ENCODE measurements at regions not wholly inside any gene's neighbourhood (a gene's known extent, or its start where the extent isn't known, plus 50 kb on each side); places are given as distances from the start of the nearest gene placed in this dataset.

DNA sequence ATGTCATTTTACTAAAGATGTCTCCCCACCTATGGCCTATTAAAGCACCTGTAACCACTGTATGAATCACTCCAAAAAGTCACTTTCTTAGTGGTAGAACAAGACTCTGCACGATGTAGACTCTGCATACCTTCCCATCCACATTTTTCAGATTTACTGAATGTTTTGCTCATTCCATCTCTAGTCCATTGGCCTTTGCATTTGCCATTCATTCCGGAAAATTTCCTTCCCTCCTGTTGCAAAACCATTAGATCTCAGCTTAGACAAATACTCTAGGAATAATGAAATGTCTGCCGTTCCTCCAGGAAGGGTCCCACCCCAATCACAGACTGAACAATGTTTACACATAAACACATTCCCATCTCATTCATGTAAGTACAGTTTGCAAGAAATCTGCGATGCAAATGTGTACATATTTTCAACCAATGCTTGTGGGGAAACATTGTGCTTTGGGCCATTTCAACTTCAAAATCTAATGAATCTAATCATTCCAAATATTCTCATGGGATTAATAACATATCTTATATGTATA lies 146.3 kb upstream of the XYLT1 start:
- H3K36me3 ChIP-seq (ENCODE audit: control insufficient read depth in 4 of 4, insufficient read depth in 4 of 4, low read length in 3 of 4) = no peaks in the 10 kb centered on the region
- POLR2A ChIA-PET = no interaction called here
- WGBS (ENCODE audit: insufficient coverage) = 100% methylated on average over 2 of the region's 4 CpGs
- H3K9me3 ChIP-seq (ENCODE audit: control extremely low read depth in 1 of 5, control insufficient read depth in 4 of 5, insufficient read depth in 2 of 5, low read depth in 1 of 5, low read length in 4 of 5) = no peaks in the 10 kb centered on the region
- CTCF ChIA-PET = no interaction called here
- peaks cover 0 to 5% (median 0%) of the 10 kb centered on the region in 5 experiments for H3K27me3 ChIP-seq (replicated peaks in 2 of 5; ENCODE audit: control insufficient read depth in 4 of 5, insufficient read depth in 5 of 5, low read length in 4 of 5)
- DNase-seq = no peak
- H3K27ac ChIP-seq (ENCODE audit: insufficient read depth in 1 of 2, low read depth in 1 of 2, low read length in 2 of 2, poor library complexity in 1 of 2, severe bottlenecking in 2 of 2) = no peak overlapping the region
- H3K4me3 ChIP-seq (ENCODE audit: control insufficient read depth in 1 of 7, extremely low read depth in 1 of 7, insufficient read depth in 4 of 7, low read depth in 2 of 7, low read length in 6 of 7) = no peak overlapping the region
- H3K4me1 ChIP-seq (ENCODE audit: control extremely low read depth in 1 of 4, control insufficient read depth in 4 of 4, insufficient read depth in 4 of 4, low read length in 3 of 4) = no peaks in the 10 kb centered on the region

DNA sequence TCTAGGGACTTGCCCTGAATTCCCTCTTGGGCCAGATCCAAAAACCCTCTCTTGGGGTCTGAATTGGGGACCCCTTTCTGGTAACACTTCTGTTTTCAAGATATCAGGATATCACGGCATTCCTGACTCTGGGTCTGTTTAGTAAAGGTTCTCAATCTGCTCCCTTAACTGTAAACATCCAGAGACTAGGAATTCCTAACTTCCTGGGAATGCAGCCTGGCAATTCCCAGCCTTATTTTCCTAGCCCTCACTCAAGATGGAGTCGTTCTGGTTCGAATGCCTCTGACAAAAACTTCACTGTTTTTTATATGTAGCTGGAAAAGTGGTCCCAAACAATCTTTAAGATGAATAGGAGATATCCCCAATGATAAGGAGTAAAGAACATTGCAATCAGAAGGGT lies 141.6 kb upstream of the XYLT1 start:
- ChIA-PET CTCF (no interaction called here), POLR2A (no interaction called here)
- no CpG with 5 or more reads among the region's 3 CpGs for WGBS (ENCODE audit: insufficient coverage)
- H3K4me1 ChIP-seq (ENCODE audit: control extremely low read depth in 1 of 4, control insufficient read depth in 4 of 4, insufficient read depth in 4 of 4, low read length in 3 of 4) = peaks cover 0 to 5% (median 2%) of the 10 kb centered on the region in 4 experiments
- H3K27ac ChIP-seq (ENCODE audit: insufficient read depth in 1 of 2, low read depth in 1 of 2, low read length in 2 of 2, poor library complexity in 1 of 2, severe bottlenecking in 2 of 2) = no peak overlapping the region
- no peak for DNase-seq
- H3K36me3 ChIP-seq (ENCODE audit: control insufficient read depth in 4 of 4, insufficient read depth in 4 of 4, low read length in 3 of 4) = no peaks in the 10 kb centered on the region
- no peaks in the 10 kb centered on the region for H3K27me3 ChIP-seq (replicated peaks in 2 of 5; ENCODE audit: control insufficient read depth in 4 of 5, insufficient read depth in 5 of 5, low read length in 4 of 5)
- H3K4me3 ChIP-seq (ENCODE audit: control insufficient read depth in 1 of 7, extremely low read depth in 1 of 7, insufficient read depth in 4 of 7, low read depth in 2 of 7, low read length in 6 of 7) = no peak overlapping the region
- H3K9me3 ChIP-seq (ENCODE audit: control extremely low read depth in 1 of 5, control insufficient read depth in 4 of 5, insufficient read depth in 2 of 5, low read depth in 1 of 5, low read length in 4 of 5) = no peaks in the 10 kb centered on the region

DNA sequence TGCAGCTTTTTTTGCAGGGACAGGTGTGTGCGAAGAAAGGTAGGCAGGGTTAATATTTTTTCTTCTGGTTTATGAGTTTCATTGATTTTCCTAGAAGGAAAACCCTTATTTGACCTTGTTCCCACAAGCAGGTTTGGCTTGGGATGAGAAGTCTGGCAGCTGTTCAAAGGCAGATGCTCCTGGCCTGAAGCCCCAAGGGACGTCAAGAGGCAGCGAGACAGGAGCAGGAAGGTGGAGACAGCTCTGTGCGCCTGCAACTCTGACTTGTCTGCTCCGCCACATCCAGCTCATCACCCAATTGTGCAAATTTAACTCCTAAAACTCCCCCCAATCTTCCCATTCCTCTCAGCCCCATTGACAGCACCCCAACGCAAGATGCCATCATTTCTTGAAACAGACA lies 136.8 kb upstream of the XYLT1 start:
- Histone ChIP-seq H3K27ac (ENCODE audit: insufficient read depth in 1 of 2, low read depth in 1 of 2, low read length in 2 of 2, poor library complexity in 1 of 2, severe bottlenecking in 2 of 2) (no peak overlapping the region), H3K4me3 (ENCODE audit: control insufficient read depth in 1 of 7, extremely low read depth in 1 of 7, insufficient read depth in 4 of 7, low read depth in 2 of 7, low read length in 6 of 7) (no peak overlapping the region), H3K4me1 (ENCODE audit: control extremely low read depth in 1 of 4, control insufficient read depth in 4 of 4, insufficient read depth in 4 of 4, low read length in 3 of 4) (peaks cover 7 to 12% (median 9%) of the 10 kb centered on the region in 4 experiments), H3K36me3 (ENCODE audit: control insufficient read depth in 4 of 4, insufficient read depth in 4 of 4, low read length in 3 of 4) (no peaks in the 10 kb centered on the region), H3K27me3 (replicated peaks in 2 of 5; ENCODE audit: control insufficient read depth in 4 of 5, insufficient read depth in 5 of 5, low read length in 4 of 5) (no peaks in the 10 kb centered on the region), H3K9me3 (ENCODE audit: control extremely low read depth in 1 of 5, control insufficient read depth in 4 of 5, insufficient read depth in 2 of 5, low read depth in 1 of 5, low read length in 4 of 5) (no peaks in the 10 kb centered on the region)
- CTCF ChIA-PET = no interaction called here
- POLR2A ChIA-PET = no interaction called here
- DNase-seq = no peak
- WGBS (ENCODE audit: insufficient coverage) = 77% methylated on average over 5 of the region's 6 CpGs

DNA sequence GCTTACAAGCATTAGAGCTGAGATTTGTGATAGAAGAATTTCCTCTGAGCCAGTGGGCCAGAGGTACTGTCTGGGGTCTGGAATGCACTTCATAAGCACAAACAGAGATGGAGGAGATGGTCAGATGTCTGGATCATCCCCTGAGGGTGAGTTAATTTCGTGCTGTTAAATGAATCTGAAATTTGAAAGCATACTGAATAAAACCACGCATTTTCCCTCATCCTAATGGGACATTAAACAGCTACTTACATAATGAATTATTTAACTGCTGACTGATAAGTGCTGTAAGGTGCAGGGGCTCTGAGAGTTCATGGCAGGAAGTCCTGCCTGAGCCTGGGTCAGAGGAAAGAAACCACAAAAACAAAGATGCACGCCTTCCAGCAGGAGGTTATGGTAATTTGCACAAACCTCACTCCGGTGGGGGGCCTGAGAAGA lies 136.3 kb upstream of the XYLT1 start:
- no peak overlapping the region for H3K4me3 ChIP-seq (ENCODE audit: control insufficient read depth in 1 of 7, extremely low read depth in 1 of 7, insufficient read depth in 4 of 7, low read depth in 2 of 7, low read length in 6 of 7)
- DNase-seq = peak; percentile 1 to 68 (median 58)

DNA sequence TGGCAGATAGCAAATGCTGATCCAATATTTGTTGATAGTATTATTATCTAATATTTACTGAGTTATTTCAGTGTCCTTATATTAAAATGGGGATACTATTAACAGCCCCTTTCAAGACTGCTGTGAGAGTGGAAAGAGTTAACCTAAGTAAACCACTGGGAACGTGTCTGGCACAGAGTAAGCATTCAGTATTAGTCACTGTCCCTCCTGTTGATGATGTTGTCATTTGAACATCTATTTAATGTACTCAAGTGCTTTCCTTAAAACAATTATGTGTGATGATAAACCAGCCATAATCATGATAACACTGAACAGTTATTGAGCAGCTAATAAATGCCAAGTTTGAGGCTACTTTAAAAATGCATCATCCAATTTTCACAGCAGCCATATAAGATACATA lies 135.7 kb upstream of the XYLT1 start:
- Histone ChIP-seq H3K27ac (ENCODE audit: insufficient read depth in 1 of 2, low read depth in 1 of 2, low read length in 2 of 2, poor library complexity in 1 of 2, severe bottlenecking in 2 of 2) (no peak overlapping the region), H3K4me3 (ENCODE audit: control insufficient read depth in 1 of 7, extremely low read depth in 1 of 7, insufficient read depth in 4 of 7, low read depth in 2 of 7, low read length in 6 of 7) (no peak overlapping the region), H3K9me3 (ENCODE audit: control extremely low read depth in 1 of 5, control insufficient read depth in 4 of 5, insufficient read depth in 2 of 5, low read depth in 1 of 5, low read length in 4 of 5) (no peaks in the 10 kb centered on the region), H3K36me3 (ENCODE audit: control insufficient read depth in 4 of 4, insufficient read depth in 4 of 4, low read length in 3 of 4) (no peaks in the 10 kb centered on the region), H3K4me1 (ENCODE audit: control extremely low read depth in 1 of 4, control insufficient read depth in 4 of 4, insufficient read depth in 4 of 4, low read length in 3 of 4) (peaks cover 7 to 12% (median 9%) of the 10 kb centered on the region in 4 experiments), H3K27me3 (replicated peaks in 2 of 5; ENCODE audit: control insufficient read depth in 4 of 5, insufficient read depth in 5 of 5, low read length in 4 of 5) (no peaks in the 10 kb centered on the region)
- DNase-seq = no peak
- POLR2A ChIA-PET = no interaction called here
- CTCF ChIA-PET = no interaction called here
- no CpG with 5 or more reads among the region's 1 CpG for WGBS (ENCODE audit: insufficient coverage)

More for the DNA sequence above, 136.3 kb upstream of the XYLT1 start:
- Histone ChIP-seq H3K9me3 (ENCODE audit: control extremely low read depth in 1 of 5, control insufficient read depth in 4 of 5, insufficient read depth in 2 of 5, low read depth in 1 of 5, low read length in 4 of 5) (no peaks in the 10 kb centered on the region), H3K27ac (ENCODE audit: insufficient read depth in 1 of 2, low read depth in 1 of 2, low read length in 2 of 2, poor library complexity in 1 of 2, severe bottlenecking in 2 of 2) (no peak overlapping the region), H3K27me3 (replicated peaks in 2 of 5; ENCODE audit: control insufficient read depth in 4 of 5, insufficient read depth in 5 of 5, low read length in 4 of 5) (no peaks in the 10 kb centered on the region), H3K36me3 (ENCODE audit: control insufficient read depth in 4 of 4, insufficient read depth in 4 of 4, low read length in 3 of 4) (no peaks in the 10 kb centered on the region), H3K4me1 (ENCODE audit: control extremely low read depth in 1 of 4, control insufficient read depth in 4 of 4, insufficient read depth in 4 of 4, low read length in 3 of 4) (peaks cover 7 to 12% (median 9%) of the 10 kb centered on the region in 4 experiments)
- WGBS (ENCODE audit: insufficient coverage) = 0% methylated on average over 2 of the region's 4 CpGs
- CTCF ChIA-PET = no interaction called here
- POLR2A ChIA-PET = no interaction called here

DNA sequence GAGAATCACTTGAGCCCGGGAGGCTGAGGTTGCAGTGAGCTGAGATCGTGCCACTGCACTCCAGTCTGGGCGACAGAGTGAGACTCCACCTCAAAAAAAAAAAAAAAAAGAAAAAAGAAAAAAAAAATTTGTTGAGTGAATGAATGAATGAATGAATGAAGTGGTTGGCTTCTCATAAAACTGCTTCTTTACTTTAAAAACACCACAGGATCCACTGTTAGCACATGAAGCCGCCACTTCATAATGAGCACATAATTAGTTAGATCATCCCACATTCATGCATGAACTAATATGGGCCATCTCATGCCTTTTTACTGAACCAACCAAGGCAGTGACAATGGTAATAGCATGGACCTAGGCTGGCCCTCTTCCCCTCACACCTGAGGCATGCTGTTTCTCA lies 135.0 kb upstream of the XYLT1 start:
- Histone ChIP-seq H3K9me3 (ENCODE audit: control extremely low read depth in 1 of 5, control insufficient read depth in 4 of 5, insufficient read depth in 2 of 5, low read depth in 1 of 5, low read length in 4 of 5) (no peaks in the 10 kb centered on the region), H3K4me3 (ENCODE audit: control insufficient read depth in 1 of 7, extremely low read depth in 1 of 7, insufficient read depth in 4 of 7, low read depth in 2 of 7, low read length in 6 of 7) (no peak overlapping the region), H3K27me3 (replicated peaks in 2 of 5; ENCODE audit: control insufficient read depth in 4 of 5, insufficient read depth in 5 of 5, low read length in 4 of 5) (no peaks in the 10 kb centered on the region), H3K27ac (ENCODE audit: insufficient read depth in 1 of 2, low read depth in 1 of 2, low read length in 2 of 2, poor library complexity in 1 of 2, severe bottlenecking in 2 of 2) (no peak overlapping the region), H3K36me3 (ENCODE audit: control insufficient read depth in 4 of 4, insufficient read depth in 4 of 4, low read length in 3 of 4) (no peaks in the 10 kb centered on the region), H3K4me1 (ENCODE audit: control extremely low read depth in 1 of 4, control insufficient read depth in 4 of 4, insufficient read depth in 4 of 4, low read length in 3 of 4) (peaks cover 7 to 12% (median 9%) of the 10 kb centered on the region in 4 experiments)
- CTCF ChIA-PET = no interaction called here
- WGBS (ENCODE audit: insufficient coverage) = no CpG with 5 or more reads among the region's 4 CpGs
- DNase-seq = no peak
- POLR2A ChIA-PET = no interaction called here

DNA sequence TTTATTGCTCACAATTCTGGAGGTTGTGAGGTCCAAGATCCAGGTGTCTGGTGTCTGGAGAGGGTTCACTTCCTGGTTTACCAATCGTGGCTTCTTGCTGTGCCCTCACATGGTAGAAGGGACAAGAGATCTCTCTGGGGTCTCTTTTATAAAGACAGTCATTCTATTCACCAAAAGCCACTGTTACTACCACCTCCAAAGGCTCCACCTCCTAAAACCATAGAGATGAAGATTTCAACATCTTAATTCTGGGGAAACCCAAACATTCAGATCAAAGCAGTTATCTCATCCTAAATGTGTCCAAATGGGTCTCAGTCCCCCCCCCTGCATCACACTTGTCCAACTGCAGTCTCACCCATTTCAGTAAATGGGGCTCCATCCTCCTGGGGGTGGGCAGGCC lies 132.9 kb upstream of the XYLT1 start:
- Histone ChIP-seq H3K27ac (ENCODE audit: insufficient read depth in 1 of 2, low read depth in 1 of 2, low read length in 2 of 2, poor library complexity in 1 of 2, severe bottlenecking in 2 of 2) (no peak overlapping the region), H3K27me3 (replicated peaks in 2 of 5; ENCODE audit: control insufficient read depth in 4 of 5, insufficient read depth in 5 of 5, low read length in 4 of 5) (no peaks in the 10 kb centered on the region), H3K4me3 (ENCODE audit: control insufficient read depth in 1 of 7, extremely low read depth in 1 of 7, insufficient read depth in 4 of 7, low read depth in 2 of 7, low read length in 6 of 7) (no peak overlapping the region), H3K36me3 (ENCODE audit: control insufficient read depth in 4 of 4, insufficient read depth in 4 of 4, low read length in 3 of 4) (no peaks in the 10 kb centered on the region), H3K4me1 (ENCODE audit: control extremely low read depth in 1 of 4, control insufficient read depth in 4 of 4, insufficient read depth in 4 of 4, low read length in 3 of 4) (peaks cover 7 to 12% (median 9%) of the 10 kb centered on the region in 4 experiments), H3K9me3 (ENCODE audit: control extremely low read depth in 1 of 5, control insufficient read depth in 4 of 5, insufficient read depth in 2 of 5, low read depth in 1 of 5, low read length in 4 of 5) (peaks cover 0 to 8% (median 0%) of the 10 kb centered on the region in 5 experiments)
- WGBS (ENCODE audit: insufficient coverage) = no CpG with 5 or more reads among the region's 1 CpG
- DNase-seq = no peak
- ChIA-PET CTCF (interaction anchor here (1.4 kb wide), 1 partner anchor 24 kb away, joined by 4 read pairs; no protein-coding TSS in a partner anchor), POLR2A (no interaction called here)
